ENCODE measurements at regions not wholly inside any gene's neighbourhood (a gene's known extent, or its start where the extent isn't known, plus 50 kb on each side); places are given as distances from the start of the nearest gene placed in this dataset.

DNA sequence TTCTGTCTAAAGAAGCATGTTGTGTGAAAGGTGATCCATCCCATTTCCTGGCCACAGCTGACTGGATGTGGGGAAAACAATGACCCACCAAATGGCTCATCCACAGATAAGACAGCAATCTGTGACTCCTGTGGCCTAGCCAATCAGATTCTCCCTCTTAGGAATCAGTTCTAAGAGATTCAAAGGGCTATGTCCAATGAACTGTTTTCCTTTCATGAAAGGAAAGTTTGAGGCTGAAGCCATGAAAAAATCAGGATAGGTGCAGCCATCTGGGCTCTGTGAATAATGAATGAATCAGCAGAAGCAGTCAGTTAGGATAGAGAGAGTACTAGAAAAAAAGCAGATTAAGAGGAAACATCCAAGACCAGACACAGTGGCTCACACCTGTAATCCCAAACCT is 164.7 kb downstream of the NRIP1 start:
- TF ChIP-seq, protein P1, sequence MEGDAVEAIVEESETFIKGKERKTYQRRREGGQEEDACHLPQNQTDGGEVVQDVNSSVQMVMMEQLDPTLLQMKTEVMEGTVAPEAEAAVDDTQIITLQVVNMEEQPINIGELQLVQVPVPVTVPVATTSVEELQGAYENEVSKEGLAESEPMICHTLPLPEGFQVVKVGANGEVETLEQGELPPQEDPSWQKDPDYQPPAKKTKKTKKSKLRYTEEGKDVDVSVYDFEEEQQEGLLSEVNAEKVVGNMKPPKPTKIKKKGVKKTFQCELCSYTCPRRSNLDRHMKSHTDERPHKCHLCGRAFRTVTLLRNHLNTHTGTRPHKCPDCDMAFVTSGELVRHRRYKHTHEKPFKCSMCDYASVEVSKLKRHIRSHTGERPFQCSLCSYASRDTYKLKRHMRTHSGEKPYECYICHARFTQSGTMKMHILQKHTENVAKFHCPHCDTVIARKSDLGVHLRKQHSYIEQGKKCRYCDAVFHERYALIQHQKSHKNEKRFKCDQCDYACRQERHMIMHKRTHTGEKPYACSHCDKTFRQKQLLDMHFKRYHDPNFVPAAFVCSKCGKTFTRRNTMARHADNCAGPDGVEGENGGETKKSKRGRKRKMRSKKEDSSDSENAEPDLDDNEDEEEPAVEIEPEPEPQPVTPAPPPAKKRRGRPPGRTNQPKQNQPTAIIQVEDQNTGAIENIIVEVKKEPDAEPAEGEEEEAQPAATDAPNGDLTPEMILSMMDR (IDR thresholded peaks at IDR 0.05), result no peak
- no peak for TF ChIP-seq POLR2AphosphoS5 (IDR thresholded peaks at IDR 0.05)
